ENCODE measurements at regions not wholly inside any gene's neighbourhood (a gene's known extent, or its start where the extent isn't known, plus 50 kb on each side); places are given as distances from the start of the nearest gene placed in this dataset.

GRCh38 chr18:51437280-51438271 lies 240.1 kb upstream of the MEX3C start:
- DNase-seq (ENCODE audit: low read depth, low spot score): no peak
- no peak overlapping the region for H3K27ac Mint-ChIP-seq (ENCODE audit: unreplicated experiment)
- TF ChIP-seq CTCF (conservative IDR thresholded peaks at IDR 0.05): no peak
- no peak overlapping the region for H3K4me3 Mint-ChIP-seq
- no peaks in the 10 kb centered on the region for H3K36me3 Mint-ChIP-seq (ENCODE audit: low read depth)
- H3K9me3 Mint-ChIP-seq: no peaks in the 10 kb centered on the region
- no peaks in the 10 kb centered on the region for H3K27me3 Mint-ChIP-seq (ENCODE audit: low read depth)
- H3K4me1 Mint-ChIP-seq: no peaks in the 10 kb centered on the region

- peaks cover 4% of the 10 kb centered on the region for H3K9me3 Mint-ChIP-seq
- no peak for TF ChIP-seq CTCF (conservative IDR thresholded peaks at IDR 0.05)
- DNase-seq (ENCODE audit: low read depth, low spot score): no peak
- no peaks in the 10 kb centered on the region for H3K36me3 Mint-ChIP-seq (ENCODE audit: low read depth)
- no peak overlapping the region for H3K4me3 Mint-ChIP-seq
- no peak overlapping the region for H3K27ac Mint-ChIP-seq (ENCODE audit: unreplicated experiment)
- H3K4me1 Mint-ChIP-seq: no peaks in the 10 kb centered on the region
- no peaks in the 10 kb centered on the region for H3K27me3 Mint-ChIP-seq (ENCODE audit: low read depth)
Observed at GRCh38 chr18:51438797-51439350, 241.4 kb upstream of the MEX3C start.

- TF ChIP-seq CTCF (conservative IDR thresholded peaks at IDR 0.05): no peak
- H3K4me1 Mint-ChIP-seq: no peaks in the 10 kb centered on the region
- no peak overlapping the region for H3K4me3 Mint-ChIP-seq
- H3K27me3 Mint-ChIP-seq (ENCODE audit: low read depth): no peaks in the 10 kb centered on the region
- no peak overlapping the region for H3K27ac Mint-ChIP-seq (ENCODE audit: unreplicated experiment)
- H3K36me3 Mint-ChIP-seq (ENCODE audit: low read depth): no peaks in the 10 kb centered on the region
- peaks cover 4% of the 10 kb centered on the region for H3K9me3 Mint-ChIP-seq
- no peak for DNase-seq (ENCODE audit: low read depth, low spot score)
Observed at GRCh38 chr18:51442012-51442411, 244.5 kb upstream of the MEX3C start.

- Mint-ChIP-seq H3K27me3 (ENCODE audit: low read depth) (no peaks in the 10 kb centered on the region), H3K27ac (ENCODE audit: unreplicated experiment) (no peak overlapping the region), H3K4me1 (peaks cover 15% of the 10 kb centered on the region), H3K36me3 (ENCODE audit: low read depth) (no peaks in the 10 kb centered on the region), H3K4me3 (no peak overlapping the region), H3K9me3 (peaks cover 4% of the 10 kb centered on the region)
- no peak for TF ChIP-seq CTCF (conservative IDR thresholded peaks at IDR 0.05)
- no peak for DNase-seq (ENCODE audit: low read depth, low spot score)
Observed at GRCh38 chr18:51446571-51447210, 249.2 kb upstream of the MEX3C start.

GRCh38 chr18:51447351-51448342 lies 250.2 kb upstream of the MEX3C start:
- no peak for TF ChIP-seq CTCF (conservative IDR thresholded peaks at IDR 0.05)
- Mint-ChIP-seq H3K27me3 (ENCODE audit: low read depth) (no peaks in the 10 kb centered on the region), H3K36me3 (ENCODE audit: low read depth) (no peaks in the 10 kb centered on the region), H3K9me3 (peaks cover 4% of the 10 kb centered on the region), H3K27ac (ENCODE audit: unreplicated experiment) (no peak overlapping the region), H3K4me3 (no peak overlapping the region), H3K4me1 (peaks cover 15% of the 10 kb centered on the region)
- no peak for DNase-seq (ENCODE audit: low read depth, low spot score)
